SKM-1 treated with dmso at 0.1 percent for 144 hours (cell line): ENCODE measurements at regions not wholly inside any gene's neighbourhood (a gene's known extent, or its start where the extent isn't known, plus 50 kb on each side); places are given as distances from the start of the nearest gene placed in this dataset.
"Not testable (repeated sequence)": the region's sequence is repeated elsewhere in the genome, so short reads cannot be mapped to it uniquely, and the experiment has no call there.

Source experiments
- DNase-seq: peaks from one replicate; lab custom pipeline; 2025; ENCODE audit not compliant: unreplicated experiment; lab: John Stamatoyannopoulos, UW

- DNase-seq = no peak
Measured at GRCh38 chr14:53857625-53858344, 98.8 kb downstream of the BMP4 start.

GRCh38 chr14:53855574-53855973 lies 101.1 kb downstream of the BMP4 start:
- DNase-seq = no peak

- DNase-seq = no peak
Measured at GRCh38 chr14:53855127-53855526, 101.5 kb downstream of the BMP4 start.

- DNase-seq = no peak
Measured at GRCh38 chr14:53851394-53852090, 105.1 kb downstream of the BMP4 start.

- no peak for DNase-seq
Measured at GRCh38 chr14:53850714-53851296, 105.8 kb downstream of the BMP4 start.

- no peak for DNase-seq
Measured at GRCh38 chr14:53849549-53849948, 107.1 kb downstream of the BMP4 start.

- DNase-seq = no peak
Measured at GRCh38 chr14:53848854-53849253, 107.8 kb downstream of the BMP4 start.

- DNase-seq = no peak
Measured at GRCh38 chr14:53847881-53848280, 108.7 kb downstream of the BMP4 start.

GRCh38 chr14:53847057-53847456 lies 109.6 kb downstream of the BMP4 start:
- DNase-seq = no peak

- DNase-seq = no peak
Measured at GRCh38 chr14:53845813-53846693, 110.6 kb downstream of the BMP4 start.

- no peak for DNase-seq
Measured at GRCh38 chr14:53842938-53843337, 113.7 kb downstream of the BMP4 start.

- no peak for DNase-seq
Measured at GRCh38 chr14:53841109-53842099, 115.2 kb downstream of the BMP4 start.

GRCh38 chr14:53840444-53840843 lies 116.2 kb downstream of the BMP4 start:
- no peak for DNase-seq

GRCh38 chr14:53838374-53838773 lies 118.3 kb downstream of the BMP4 start:
- no peak for DNase-seq

GRCh38 chr14:53837656-53838055 lies 119.0 kb downstream of the BMP4 start:
- DNase-seq = not testable (repeated sequence)

- no peak for DNase-seq
Measured at GRCh38 chr14:53836551-53836950, 120.1 kb downstream of the BMP4 start.

- DNase-seq = no peak
Measured at GRCh38 chr14:53828820-53829219, 127.8 kb downstream of the BMP4 start.

- DNase-seq = no peak
Measured at GRCh38 chr14:53824061-53824460, 132.6 kb downstream of the BMP4 start.

- DNase-seq = no peak
Measured at GRCh38 chr14:53814392-53814791, 142.2 kb downstream of the BMP4 start.

GRCh38 chr14:53810221-53810620 lies 146.4 kb downstream of the BMP4 start:
- DNase-seq = no peak
